ENCODE measurements at regions not wholly inside any gene's neighbourhood (a gene's known extent, or its start where the extent isn't known, plus 50 kb on each side); places are given as distances from the start of the nearest gene placed in this dataset.

DNA sequence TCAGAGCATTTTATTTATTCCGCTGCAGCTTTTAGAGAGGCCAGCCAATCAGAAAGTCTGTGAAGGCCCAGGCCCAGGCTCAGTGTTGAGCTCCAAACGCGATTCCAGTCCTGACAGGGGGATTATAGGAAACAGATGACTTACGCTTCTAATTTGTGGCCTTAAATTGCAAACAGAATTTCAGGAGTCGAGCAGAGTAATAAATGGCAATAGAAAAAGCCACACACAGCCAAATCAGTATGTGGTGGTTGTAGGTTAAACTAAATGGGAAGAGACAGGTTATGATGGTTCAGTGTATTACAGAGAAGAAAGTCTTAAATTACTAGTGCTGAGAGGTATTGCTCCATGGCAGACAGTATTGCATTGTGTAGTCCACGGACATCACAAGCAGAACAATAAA, 131.0 kb upstream of the ZEB2 start:
- TF ChIP-seq, protein P1, sequence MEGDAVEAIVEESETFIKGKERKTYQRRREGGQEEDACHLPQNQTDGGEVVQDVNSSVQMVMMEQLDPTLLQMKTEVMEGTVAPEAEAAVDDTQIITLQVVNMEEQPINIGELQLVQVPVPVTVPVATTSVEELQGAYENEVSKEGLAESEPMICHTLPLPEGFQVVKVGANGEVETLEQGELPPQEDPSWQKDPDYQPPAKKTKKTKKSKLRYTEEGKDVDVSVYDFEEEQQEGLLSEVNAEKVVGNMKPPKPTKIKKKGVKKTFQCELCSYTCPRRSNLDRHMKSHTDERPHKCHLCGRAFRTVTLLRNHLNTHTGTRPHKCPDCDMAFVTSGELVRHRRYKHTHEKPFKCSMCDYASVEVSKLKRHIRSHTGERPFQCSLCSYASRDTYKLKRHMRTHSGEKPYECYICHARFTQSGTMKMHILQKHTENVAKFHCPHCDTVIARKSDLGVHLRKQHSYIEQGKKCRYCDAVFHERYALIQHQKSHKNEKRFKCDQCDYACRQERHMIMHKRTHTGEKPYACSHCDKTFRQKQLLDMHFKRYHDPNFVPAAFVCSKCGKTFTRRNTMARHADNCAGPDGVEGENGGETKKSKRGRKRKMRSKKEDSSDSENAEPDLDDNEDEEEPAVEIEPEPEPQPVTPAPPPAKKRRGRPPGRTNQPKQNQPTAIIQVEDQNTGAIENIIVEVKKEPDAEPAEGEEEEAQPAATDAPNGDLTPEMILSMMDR (IDR thresholded peaks at IDR 0.05) = no peak
- TF ChIP-seq POLR2A (IDR thresholded peaks at IDR 0.05) = no peak

Data from uterus (tissue), 2 donors.